ENCODE measurements at regions not wholly inside any gene's neighbourhood (a gene's known extent, or its start where the extent isn't known, plus 50 kb on each side); places are given as distances from the start of the nearest gene placed in this dataset.

GRCh38 chr20:22260506-22260905 lies 323.9 kb downstream of the FOXA2 start:
- intact Hi-C loops (cut with micrococcal nuclease) = no loop called here
- no peaks in the 10 kb centered on the region for H3K36me3 ChIP-seq
- H3K9me3 ChIP-seq (replicated peaks) = no peaks in the 10 kb centered on the region
- no peak for TF ChIP-seq CTCF (IDR thresholded peaks at IDR 0.05; ENCODE audit: borderline replicate concordance)
- no peaks in the 10 kb centered on the region for H3K4me1 ChIP-seq
- no peak overlapping the region for H3K4me3 ChIP-seq
- peaks cover 31% of the 10 kb centered on the region for H3K27me3 ChIP-seq (ENCODE audit: low read depth)
- no peak for DNase-seq
- no peak overlapping the region for H3K27ac ChIP-seq (replicated peaks)

GRCh38 chr20:22257912-22258311 lies 326.5 kb downstream of the FOXA2 start:
- no peaks in the 10 kb centered on the region for H3K36me3 ChIP-seq
- H3K4me1 ChIP-seq = no peaks in the 10 kb centered on the region
- no peak overlapping the region for H3K4me3 ChIP-seq
- intact Hi-C loops (cut with micrococcal nuclease) = no loop called here
- no peak overlapping the region for H3K27ac ChIP-seq (replicated peaks)
- no peaks in the 10 kb centered on the region for H3K9me3 ChIP-seq (replicated peaks)
- no peak for TF ChIP-seq CTCF (IDR thresholded peaks at IDR 0.05; ENCODE audit: borderline replicate concordance)
- DNase-seq = no peak
- H3K27me3 ChIP-seq (ENCODE audit: low read depth) = peaks cover 24% of the 10 kb centered on the region

- H3K27me3 ChIP-seq (ENCODE audit: low read depth) = peaks cover 49% of the 10 kb centered on the region
- TF ChIP-seq CTCF (IDR thresholded peaks at IDR 0.05; ENCODE audit: borderline replicate concordance) = peak; percentile 59
- H3K4me3 ChIP-seq = no peak overlapping the region
- DNase-seq = no peak
- H3K4me1 ChIP-seq = no peaks in the 10 kb centered on the region
- H3K36me3 ChIP-seq = no peaks in the 10 kb centered on the region
- intact Hi-C loops (cut with micrococcal nuclease) = no loop called here
- H3K27ac ChIP-seq (replicated peaks) = no peak overlapping the region
- H3K9me3 ChIP-seq (replicated peaks) = no peaks in the 10 kb centered on the region
Observed at GRCh38 chr20:22248051-22248667, 336.2 kb downstream of the FOXA2 start.

GRCh38 chr20:22245139-22245538 lies 339.2 kb downstream of the FOXA2 start:
- no peak for TF ChIP-seq CTCF (IDR thresholded peaks at IDR 0.05; ENCODE audit: borderline replicate concordance)
- no peak for DNase-seq
- Histone ChIP-seq H3K4me3 (no peak overlapping the region), H3K4me1 (no peaks in the 10 kb centered on the region), H3K27me3 (ENCODE audit: low read depth) (peaks cover 39% of the 10 kb centered on the region), H3K36me3 (no peaks in the 10 kb centered on the region), H3K9me3 (replicated peaks) (no peaks in the 10 kb centered on the region), H3K27ac (replicated peaks) (no peak overlapping the region)
- intact Hi-C loops (cut with micrococcal nuclease) = no loop called here

GRCh38 chr20:22243067-22243466 lies 341.3 kb downstream of the FOXA2 start:
- Histone ChIP-seq H3K4me3 (no peak overlapping the region), H3K36me3 (no peaks in the 10 kb centered on the region), H3K9me3 (replicated peaks) (no peaks in the 10 kb centered on the region), H3K27me3 (ENCODE audit: low read depth) (peaks cover 39% of the 10 kb centered on the region), H3K4me1 (no peaks in the 10 kb centered on the region), H3K27ac (replicated peaks) (no peak overlapping the region)
- DNase-seq = no peak
- intact Hi-C loops (cut with micrococcal nuclease) = no loop called here
- no peak for TF ChIP-seq CTCF (IDR thresholded peaks at IDR 0.05; ENCODE audit: borderline replicate concordance)
